Colonic mucosa (tissue), 4 donors: ENCODE measurements at regions not wholly inside any gene's neighbourhood (a gene's known extent, or its start where the extent isn't known, plus 50 kb on each side); places are given as distances from the start of the nearest gene placed in this dataset.

Experiments used
- DNase-seq: peaks from one replicate; pipeline ENCODE4 v3.0.0-alpha.2; 2020
- H3K27ac ChIP-seq: fragments of 200-600 bp; one replicate; pipeline ENCODE4 v1.8.0; 2021
- H3K27me3 ChIP-seq: fragments of 200-600 bp; one replicate; pipeline ENCODE4 v1.8.0; 2021
- H3K36me3 ChIP-seq: fragments of 200-600 bp; one replicate; pipeline ENCODE4 v1.8.0; 2021
- H3K4me1 ChIP-seq: fragments of 200-600 bp; one replicate; pipeline ENCODE4 v1.8.0; 2021; ENCODE audit warnings: mild to moderate bottlenecking
- H3K4me3 ChIP-seq: fragments of 200-600 bp; one replicate; pipeline ENCODE4 v1.8.0; 2021
- H3K9ac ChIP-seq, 2 donors: one replicate each; pipeline ENCODE4 v1.7.0; 2013; ENCODE audit warnings: control low read depth in 2 of 2, low read depth in 2 of 2, low read length in 2 of 2
- H3K9me3 ChIP-seq: fragments of 200-600 bp; one replicate; pipeline ENCODE4 v1.8.0; 2021
- CTCF ChIP-seq: fragments of 200-600 bp; IDR thresholded peaks from one replicate; pipeline ENCODE4 v1.8.0; 2022; ENCODE audit warnings: antibody characterized with exemption, mild to moderate bottlenecking
- intact Hi-C: fragments of 100-400 bp; cut with DNase I; formaldehyde crosslinking; loops from one replicate; pipeline ENCODE4 v1.14.1; 2022
- donor health status: healthy.
- donor health status: DM: no; HTN: no; CAD: no.
- donor health status: DM: no; HTN: no; CAD: no.

- no peak overlapping the region for H3K4me3 ChIP-seq
- intact Hi-C loops: no loop called here
- no peak for DNase-seq
Observed at GRCh38 chr20:24116611-24117010, 128.0 kb upstream of the GGTLC1 start.

GRCh38 chr20:24112360-24112759 is 123.8 kb upstream of the GGTLC1 start:
- no peak overlapping the region for H3K9ac ChIP-seq
- no peak for DNase-seq
- intact Hi-C loops: no loop called here
- H3K4me3 ChIP-seq: no peak overlapping the region
- no peak overlapping the region for H3K27ac ChIP-seq
- H3K27me3 ChIP-seq: no peaks in the 10 kb centered on the region
- no peaks in the 10 kb centered on the region for H3K9me3 ChIP-seq
- no peak for TF ChIP-seq CTCF
- H3K36me3 ChIP-seq: no peaks in the 10 kb centered on the region
- H3K4me1 ChIP-seq: no peaks in the 10 kb centered on the region

More at GRCh38 chr20:24116611-24117010, 128.0 kb upstream of the GGTLC1 start:
- Histone ChIP-seq H3K9ac (no peak overlapping the region), H3K4me1 (no peaks in the 10 kb centered on the region), H3K27me3 (no peaks in the 10 kb centered on the region), H3K36me3 (no peaks in the 10 kb centered on the region), H3K27ac (no peak overlapping the region), H3K9me3 (no peaks in the 10 kb centered on the region)
- TF ChIP-seq CTCF: no peak

GRCh38 chr20:24111858-24112257 is 123.3 kb upstream of the GGTLC1 start:
- H3K27me3 ChIP-seq: no peaks in the 10 kb centered on the region
- H3K36me3 ChIP-seq: no peaks in the 10 kb centered on the region
- no peak for DNase-seq
- H3K4me3 ChIP-seq: no peak overlapping the region
- intact Hi-C loops: no loop called here
- H3K9ac ChIP-seq: no peak overlapping the region
- TF ChIP-seq CTCF: no peak
- H3K4me1 ChIP-seq: no peaks in the 10 kb centered on the region
- no peaks in the 10 kb centered on the region for H3K9me3 ChIP-seq
- no peak overlapping the region for H3K27ac ChIP-seq

- no peaks in the 10 kb centered on the region for H3K9me3 ChIP-seq
- TF ChIP-seq CTCF: no peak
- H3K4me1 ChIP-seq: no peaks in the 10 kb centered on the region
- no peak overlapping the region for H3K27ac ChIP-seq
- H3K4me3 ChIP-seq: no peak overlapping the region
- no peak overlapping the region for H3K9ac ChIP-seq
- DNase-seq: no peak
- no peaks in the 10 kb centered on the region for H3K27me3 ChIP-seq
- intact Hi-C loops: no loop called here
- H3K36me3 ChIP-seq: no peaks in the 10 kb centered on the region
Observed at GRCh38 chr20:24109537-24109936, 121.0 kb upstream of the GGTLC1 start.

- TF ChIP-seq CTCF: no peak
Observed at GRCh38 chr20:24109008-24109407, 120.4 kb upstream of the GGTLC1 start.

GRCh38 chr20:24108581-24108980 is 120.0 kb upstream of the GGTLC1 start:
- intact Hi-C loops: no loop called here
- Histone ChIP-seq H3K27me3 (no peaks in the 10 kb centered on the region), H3K36me3 (no peaks in the 10 kb centered on the region), H3K4me1 (no peaks in the 10 kb centered on the region), H3K27ac (no peak overlapping the region), H3K9me3 (no peaks in the 10 kb centered on the region), H3K9ac (no peak overlapping the region), H3K4me3 (no peak overlapping the region)
- no peak for TF ChIP-seq CTCF
- DNase-seq: no peak

More at GRCh38 chr20:24109008-24109407, 120.4 kb upstream of the GGTLC1 start:
- Histone ChIP-seq H3K36me3 (no peaks in the 10 kb centered on the region), H3K27me3 (no peaks in the 10 kb centered on the region), H3K27ac (no peak overlapping the region), H3K4me3 (no peak overlapping the region), H3K4me1 (no peaks in the 10 kb centered on the region), H3K9ac (no peak overlapping the region), H3K9me3 (no peaks in the 10 kb centered on the region)
- no peak for DNase-seq
- intact Hi-C loops: no loop called here
